ENCODE measurements at regions not wholly inside any gene's neighbourhood (a gene's known extent, or its start where the extent isn't known, plus 50 kb on each side); places are given as distances from the start of the nearest gene placed in this dataset.

DNA sequence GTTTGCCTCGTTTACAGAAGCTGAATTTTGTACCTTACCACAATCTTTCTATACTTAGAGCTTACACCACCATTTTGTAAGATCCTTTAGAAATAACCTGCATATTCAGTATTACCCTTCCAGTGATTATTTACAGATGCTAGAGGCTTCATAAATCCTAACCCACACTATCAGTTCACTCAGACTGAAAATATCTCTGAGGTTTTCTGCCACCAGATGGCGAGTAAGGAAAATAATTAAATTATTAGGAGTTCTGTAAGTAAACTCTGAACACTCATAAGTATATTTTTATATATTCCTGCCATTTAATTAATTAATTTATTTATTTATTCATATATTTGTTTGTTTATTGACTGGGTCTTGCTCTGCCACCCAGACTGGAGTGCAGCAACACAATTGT lies 1635.2 kb downstream of the PLA2G4A start:
- no peaks in the 10 kb centered on the region for H3K27me3 ChIP-seq (ENCODE audit: insufficient read depth)
- no peaks in the 10 kb centered on the region for H3K4me1 ChIP-seq (ENCODE audit: insufficient read depth)
- H2AFZ ChIP-seq, result no peak overlapping the region
- no peaks in the 10 kb centered on the region for H4K20me1 ChIP-seq (replicated peaks; ENCODE audit: insufficient read depth)
- H3K4me2 ChIP-seq, result no peak overlapping the region
- no peaks in the 10 kb centered on the region for H3K9me3 Mint-ChIP-seq
- no peak for ATAC-seq
- H3K4me1 Mint-ChIP-seq, result no peaks in the 10 kb centered on the region
- no peak overlapping the region for H3K4me3 Mint-ChIP-seq
- peak; percentile 5 for DNase-seq (ENCODE audit: low spot score)
- H3F3A ChIP-seq (replicated peaks; ENCODE audit: low read depth), result no peaks in the 10 kb centered on the region
- H3K36me3 Mint-ChIP-seq (ENCODE audit: low read depth), result no peaks in the 10 kb centered on the region
- peaks cover 2% of the 10 kb centered on the region for H3K27me3 Mint-ChIP-seq (ENCODE audit: insufficient read depth, low read depth, poor library complexity)
- H3K27ac ChIP-seq (ENCODE audit: low read depth), result no peak overlapping the region
- H3K27ac Mint-ChIP-seq, result no peak overlapping the region
- no peaks in the 10 kb centered on the region for H3K36me3 ChIP-seq (ENCODE audit: insufficient read depth)
- no peak overlapping the region for H3K4me3 ChIP-seq
- no peak for TF ChIP-seq POLR2AphosphoS5 (IDR thresholded peaks at IDR 0.05; ENCODE audit: low read depth)
- TF ChIP-seq, protein P1, sequence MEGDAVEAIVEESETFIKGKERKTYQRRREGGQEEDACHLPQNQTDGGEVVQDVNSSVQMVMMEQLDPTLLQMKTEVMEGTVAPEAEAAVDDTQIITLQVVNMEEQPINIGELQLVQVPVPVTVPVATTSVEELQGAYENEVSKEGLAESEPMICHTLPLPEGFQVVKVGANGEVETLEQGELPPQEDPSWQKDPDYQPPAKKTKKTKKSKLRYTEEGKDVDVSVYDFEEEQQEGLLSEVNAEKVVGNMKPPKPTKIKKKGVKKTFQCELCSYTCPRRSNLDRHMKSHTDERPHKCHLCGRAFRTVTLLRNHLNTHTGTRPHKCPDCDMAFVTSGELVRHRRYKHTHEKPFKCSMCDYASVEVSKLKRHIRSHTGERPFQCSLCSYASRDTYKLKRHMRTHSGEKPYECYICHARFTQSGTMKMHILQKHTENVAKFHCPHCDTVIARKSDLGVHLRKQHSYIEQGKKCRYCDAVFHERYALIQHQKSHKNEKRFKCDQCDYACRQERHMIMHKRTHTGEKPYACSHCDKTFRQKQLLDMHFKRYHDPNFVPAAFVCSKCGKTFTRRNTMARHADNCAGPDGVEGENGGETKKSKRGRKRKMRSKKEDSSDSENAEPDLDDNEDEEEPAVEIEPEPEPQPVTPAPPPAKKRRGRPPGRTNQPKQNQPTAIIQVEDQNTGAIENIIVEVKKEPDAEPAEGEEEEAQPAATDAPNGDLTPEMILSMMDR (conservative IDR thresholded peaks at IDR 0.05; ENCODE audit: low read depth in 2 of 2), result peak in 1 of 2 experiments; percentile 34; a peak in 2 of 4 replicates
- H3K79me2 ChIP-seq (replicated peaks; ENCODE audit: insufficient read depth), result no peaks in the 10 kb centered on the region
- H3K9me2 ChIP-seq (ENCODE audit: insufficient read depth), result no peaks in the 10 kb centered on the region; the same call in 1 of the 2 replicates

DNA sequence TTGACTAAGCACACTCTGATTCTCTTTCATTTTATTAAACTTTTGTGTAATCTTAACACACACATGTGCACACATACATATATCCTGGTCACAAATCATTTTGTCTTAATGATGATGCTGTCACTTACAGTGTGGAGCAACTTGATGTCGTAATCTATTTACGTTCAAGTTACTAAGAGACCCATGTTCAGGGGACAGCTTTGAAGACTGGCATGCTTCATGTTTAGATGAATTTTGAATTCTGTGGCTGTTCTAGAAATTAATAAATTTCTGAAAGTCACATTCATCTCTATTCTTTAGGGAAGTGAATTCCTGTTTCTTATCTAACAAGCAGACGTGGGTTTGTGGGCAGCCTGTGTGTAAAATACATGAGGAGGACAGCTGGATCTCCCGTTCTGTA lies 1637.8 kb downstream of the PLA2G4A start:
- no peaks in the 10 kb centered on the region for H3K36me3 ChIP-seq (ENCODE audit: insufficient read depth)
- ATAC-seq, result no peak
- no peaks in the 10 kb centered on the region for H3K4me1 Mint-ChIP-seq
- H3K27me3 ChIP-seq (ENCODE audit: insufficient read depth), result no peaks in the 10 kb centered on the region
- H3K4me3 Mint-ChIP-seq, result no peak overlapping the region
- no peaks in the 10 kb centered on the region for H4K20me1 ChIP-seq (replicated peaks; ENCODE audit: insufficient read depth)
- no peak overlapping the region for H3K4me2 ChIP-seq
- H3F3A ChIP-seq (replicated peaks; ENCODE audit: low read depth), result no peaks in the 10 kb centered on the region
- H3K9me3 Mint-ChIP-seq, result no peaks in the 10 kb centered on the region
- no peak overlapping the region for H2AFZ ChIP-seq
- no peaks in the 10 kb centered on the region for H3K4me1 ChIP-seq (ENCODE audit: insufficient read depth)
- H3K36me3 Mint-ChIP-seq (ENCODE audit: low read depth), result no peaks in the 10 kb centered on the region
- DNase-seq (ENCODE audit: low spot score), result no peak
- no peak overlapping the region for H3K27ac Mint-ChIP-seq
- no peak overlapping the region for H3K4me3 ChIP-seq
- no peaks in the 10 kb centered on the region; the same call in 1 of the 2 replicates for H3K9me2 ChIP-seq (ENCODE audit: insufficient read depth)
- no peaks in the 10 kb centered on the region for H3K79me2 ChIP-seq (replicated peaks; ENCODE audit: insufficient read depth)
- no peaks in the 10 kb centered on the region for H3K27me3 Mint-ChIP-seq (ENCODE audit: insufficient read depth, low read depth, poor library complexity)
- H3K27ac ChIP-seq (ENCODE audit: low read depth), result no peak overlapping the region
- TF ChIP-seq, protein P2, sequence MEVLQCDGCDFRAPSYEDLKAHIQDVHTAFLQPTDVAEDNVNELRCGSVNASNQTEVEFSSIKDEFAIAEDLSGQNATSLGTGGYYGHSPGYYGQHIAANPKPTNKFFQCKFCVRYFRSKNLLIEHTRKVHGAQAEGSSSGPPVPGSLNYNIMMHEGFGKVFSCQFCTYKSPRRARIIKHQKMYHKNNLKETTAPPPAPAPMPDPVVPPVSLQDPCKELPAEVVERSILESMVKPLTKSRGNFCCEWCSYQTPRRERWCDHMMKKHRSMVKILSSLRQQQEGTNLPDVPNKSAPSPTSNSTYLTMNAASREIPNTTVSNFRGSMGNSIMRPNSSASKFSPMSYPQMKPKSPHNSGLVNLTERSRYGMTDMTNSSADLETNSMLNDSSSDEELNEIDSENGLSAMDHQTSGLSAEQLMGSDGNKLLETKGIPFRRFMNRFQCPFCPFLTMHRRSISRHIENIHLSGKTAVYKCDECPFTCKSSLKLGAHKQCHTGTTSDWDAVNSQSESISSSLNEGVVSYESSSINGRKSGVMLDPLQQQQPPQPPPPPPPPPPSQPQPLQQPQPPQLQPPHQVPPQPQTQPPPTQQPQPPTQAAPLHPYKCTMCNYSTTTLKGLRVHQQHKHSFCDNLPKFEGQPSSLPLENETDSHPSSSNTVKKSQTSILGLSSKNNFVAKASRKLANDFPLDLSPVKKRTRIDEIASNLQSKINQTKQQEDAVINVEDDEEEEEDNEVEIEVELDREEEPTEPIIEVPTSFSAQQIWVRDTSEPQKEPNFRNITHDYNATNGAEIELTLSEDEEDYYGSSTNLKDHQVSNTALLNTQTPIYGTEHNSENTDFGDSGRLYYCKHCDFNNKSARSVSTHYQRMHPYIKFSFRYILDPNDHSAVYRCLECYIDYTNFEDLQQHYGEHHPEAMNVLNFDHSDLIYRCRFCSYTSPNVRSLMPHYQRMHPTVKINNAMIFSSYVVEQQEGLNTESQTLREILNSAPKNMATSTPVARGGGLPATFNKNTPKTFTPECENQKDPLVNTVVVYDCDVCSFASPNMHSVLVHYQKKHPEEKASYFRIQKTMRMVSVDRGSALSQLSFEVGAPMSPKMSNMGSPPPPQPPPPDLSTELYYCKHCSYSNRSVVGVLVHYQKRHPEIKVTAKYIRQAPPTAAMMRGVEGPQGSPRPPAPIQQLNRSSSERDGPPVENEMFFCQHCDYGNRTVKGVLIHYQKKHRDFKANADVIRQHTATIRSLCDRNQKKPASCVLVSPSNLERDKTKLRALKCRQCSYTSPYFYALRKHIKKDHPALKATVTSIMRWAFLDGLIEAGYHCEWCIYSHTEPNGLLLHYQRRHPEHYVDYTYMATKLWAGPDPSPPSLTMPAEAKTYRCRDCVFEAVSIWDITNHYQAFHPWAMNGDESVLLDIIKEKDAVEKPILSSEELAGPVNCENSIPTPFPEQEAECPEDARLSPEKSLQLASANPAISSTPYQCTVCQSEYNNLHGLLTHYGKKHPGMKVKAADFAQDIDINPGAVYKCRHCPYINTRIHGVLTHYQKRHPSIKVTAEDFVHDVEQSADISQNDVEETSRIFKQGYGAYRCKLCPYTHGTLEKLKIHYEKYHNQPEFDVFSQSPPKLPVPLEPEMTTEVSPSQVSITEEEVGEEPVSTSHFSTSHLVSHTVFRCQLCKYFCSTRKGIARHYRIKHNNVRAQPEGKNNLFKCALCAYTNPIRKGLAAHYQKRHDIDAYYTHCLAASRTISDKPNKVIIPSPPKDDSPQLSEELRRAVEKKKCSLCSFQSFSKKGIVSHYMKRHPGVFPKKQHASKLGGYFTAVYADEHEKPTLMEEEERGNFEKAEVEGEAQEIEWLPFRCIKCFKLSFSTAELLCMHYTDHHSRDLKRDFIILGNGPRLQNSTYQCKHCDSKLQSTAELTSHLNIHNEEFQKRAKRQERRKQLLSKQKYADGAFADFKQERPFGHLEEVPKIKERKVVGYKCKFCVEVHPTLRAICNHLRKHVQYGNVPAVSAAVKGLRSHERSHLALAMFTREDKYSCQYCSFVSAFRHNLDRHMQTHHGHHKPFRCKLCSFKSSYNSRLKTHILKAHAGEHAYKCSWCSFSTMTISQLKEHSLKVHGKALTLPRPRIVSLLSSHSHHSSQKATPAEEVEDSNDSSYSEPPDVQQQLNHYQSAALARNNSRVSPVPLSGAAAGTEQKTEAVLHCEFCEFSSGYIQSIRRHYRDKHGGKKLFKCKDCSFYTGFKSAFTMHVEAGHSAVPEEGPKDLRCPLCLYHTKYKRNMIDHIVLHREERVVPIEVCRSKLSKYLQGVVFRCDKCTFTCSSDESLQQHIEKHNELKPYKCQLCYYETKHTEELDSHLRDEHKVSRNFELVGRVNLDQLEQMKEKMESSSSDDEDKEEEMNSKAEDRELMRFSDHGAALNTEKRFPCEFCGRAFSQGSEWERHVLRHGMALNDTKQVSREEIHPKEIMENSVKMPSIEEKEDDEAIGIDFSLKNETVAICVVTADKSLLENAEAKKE (CRISPR knock-in tag; IDR thresholded peaks at IDR 0.05), result no peak
- TF ChIP-seq EZH2 (IDR thresholded peaks at IDR 0.05; ENCODE audit: low read depth, unreplicated experiment) (no peak), ZNF331 (CRISPR knock-in tag; IDR thresholded peaks at IDR 0.05; ENCODE audit: low read depth) (no peak), ZNF114 (CRISPR knock-in tag; IDR thresholded peaks at IDR 0.05) (no peak), CREB1 (CRISPR knock-in tag; IDR thresholded peaks at IDR 0.05; ENCODE audit: low read depth) (no peak), NANOG (IDR thresholded peaks at IDR 0.05; ENCODE audit: borderline replicate concordance) (no peak), POLR2AphosphoS5 (IDR thresholded peaks at IDR 0.05; ENCODE audit: low read depth) (no peak), STAT1 (IDR thresholded peaks at IDR 0.05; ENCODE audit: unreplicated experiment) (no peak)
- TF ChIP-seq, protein P3, sequence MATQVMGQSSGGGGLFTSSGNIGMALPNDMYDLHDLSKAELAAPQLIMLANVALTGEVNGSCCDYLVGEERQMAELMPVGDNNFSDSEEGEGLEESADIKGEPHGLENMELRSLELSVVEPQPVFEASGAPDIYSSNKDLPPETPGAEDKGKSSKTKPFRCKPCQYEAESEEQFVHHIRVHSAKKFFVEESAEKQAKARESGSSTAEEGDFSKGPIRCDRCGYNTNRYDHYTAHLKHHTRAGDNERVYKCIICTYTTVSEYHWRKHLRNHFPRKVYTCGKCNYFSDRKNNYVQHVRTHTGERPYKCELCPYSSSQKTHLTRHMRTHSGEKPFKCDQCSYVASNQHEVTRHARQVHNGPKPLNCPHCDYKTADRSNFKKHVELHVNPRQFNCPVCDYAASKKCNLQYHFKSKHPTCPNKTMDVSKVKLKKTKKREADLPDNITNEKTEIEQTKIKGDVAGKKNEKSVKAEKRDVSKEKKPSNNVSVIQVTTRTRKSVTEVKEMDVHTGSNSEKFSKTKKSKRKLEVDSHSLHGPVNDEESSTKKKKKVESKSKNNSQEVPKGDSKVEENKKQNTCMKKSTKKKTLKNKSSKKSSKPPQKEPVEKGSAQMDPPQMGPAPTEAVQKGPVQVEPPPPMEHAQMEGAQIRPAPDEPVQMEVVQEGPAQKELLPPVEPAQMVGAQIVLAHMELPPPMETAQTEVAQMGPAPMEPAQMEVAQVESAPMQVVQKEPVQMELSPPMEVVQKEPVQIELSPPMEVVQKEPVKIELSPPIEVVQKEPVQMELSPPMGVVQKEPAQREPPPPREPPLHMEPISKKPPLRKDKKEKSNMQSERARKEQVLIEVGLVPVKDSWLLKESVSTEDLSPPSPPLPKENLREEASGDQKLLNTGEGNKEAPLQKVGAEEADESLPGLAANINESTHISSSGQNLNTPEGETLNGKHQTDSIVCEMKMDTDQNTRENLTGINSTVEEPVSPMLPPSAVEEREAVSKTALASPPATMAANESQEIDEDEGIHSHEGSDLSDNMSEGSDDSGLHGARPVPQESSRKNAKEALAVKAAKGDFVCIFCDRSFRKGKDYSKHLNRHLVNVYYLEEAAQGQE (IDR thresholded peaks at IDR 0.05; ENCODE audit: unreplicated experiment), result no peak

Measured in GM23338 (cell line).